HepG2 (cell line): ENCODE measurements at regions not wholly inside any gene's neighbourhood (a gene's known extent, or its start where the extent isn't known, plus 50 kb on each side); places are given as distances from the start of the nearest gene placed in this dataset.
"Not testable (repeated sequence)": the region's sequence is repeated elsewhere in the genome, so short reads cannot be mapped to it uniquely, and the experiment has no call there.

Source experiments
- ATAC-seq: fragments of 200-7000 bp; cut with Tn5 transposase; 3 replicates; pipeline ENCODE4 v1.9.1; 2020; ENCODE audit warnings: mild to moderate bottlenecking, moderate library complexity
- BruUV-seq: library from RNA; stranded (reverse); fragments of 400-500 nt; replicated peaks from 2 replicates; lab custom pipeline; 2021; lab: Mats Ljungman, UMichigan
- CTCF ChIA-PET: fragments of 300-600 bp; formaldehyde crosslinking; extraction: SDS; loops from one replicate; lab custom pipeline; 2021; ENCODE audit warnings: low total read pairs, inconsistent platforms, low intra/inter-chr PET ratio; lab: Yijun Ruan, JAX
- POLR2A ChIA-PET: fragments of 350-600 bp; sonication (Branson Sonifier 250); formaldehyde crosslinking; loops from one replicate; lab custom pipeline; 2020; ENCODE audit warnings: antibody characterized with exemption, inconsistent platforms; lab: Yijun Ruan, JAX
- DNase-seq: peaks from one replicate; pipeline ENCODE4 v3.0.0-alpha.2; 2015; ENCODE audit warnings: low spot score
- FAIRE-seq: peaks from 3 replicates; lab custom pipeline; 2011; peaks lifted over from hg19 to GRCh38; lab: Jason Lieb, UNC
- H2AFZ ChIP-seq: one replicate; pipeline ENCODE4 v1.6.1; 2011; ENCODE audit warnings: low read length, inconsistent platforms
- H3K27ac ChIP-seq: fragments of 300-600 bp; 3 replicates; pipeline ENCODE4 v1.8.0; 2011; ENCODE audit warnings: mixed run types, mild to moderate bottlenecking, mixed read lengths, low read length, inconsistent platforms; ENCODE audit not compliant: insufficient read depth; ENCODE audit errors: extremely low read length
- H3K27me3 ChIP-seq, 2 experiments: fragments of 200-600 bp in 1 of 2; 2 replicates in 1 of 2; 3 replicates in 1 of 2; pipeline versions ENCODE4 v1.6.0 to v1.8.0; 2011; ENCODE audit warnings: low read length in 2 of 2, mild to moderate bottlenecking in 2 of 2, moderate library complexity in 2 of 2, inconsistent platforms in 1 of 2; ENCODE audit not compliant: insufficient read depth in 2 of 2, control insufficient read depth in 1 of 2
- H3K36me3 ChIP-seq, 2 experiments: fragments of 200-600 bp in 1 of 2; replicated peaks in 1 of 2; 2 replicates in 1 of 2; 3 replicates in 1 of 2; pipeline versions ENCODE4 v1.5.1 to v1.8.0; 2011; ENCODE audit warnings: low read length in 2 of 2, inconsistent platforms in 1 of 2; ENCODE audit not compliant: insufficient read depth in 2 of 2, control insufficient read depth in 1 of 2
- H3K4me1 ChIP-seq: 2 replicates; pipeline ENCODE4 v1.5.1; 2012; ENCODE audit warnings: low read length, inconsistent platforms; ENCODE audit not compliant: insufficient read depth
- H3K4me2 ChIP-seq: 2 replicates; pipeline ENCODE4 v1.6.0; 2011; ENCODE audit warnings: low read depth, low read length, inconsistent platforms
- H3K4me3 ChIP-seq, 3 experiments: fragments of 200-600 bp in 1 of 3; sonication (generic), shearing (Covaris generic) in 1 of 3; replicated peaks in 1 of 3; 2 replicates each; pipeline ENCODE4 v1.5.1; 2011 to 2016; ENCODE audit warnings: low read length in 3 of 3, inconsistent platforms in 2 of 3, low read depth in 2 of 3, mild to moderate bottlenecking in 2 of 3, control low read depth in 1 of 3, mixed read lengths in 1 of 3; ENCODE audit not compliant: insufficient read depth in 1 of 3
- H3K79me2 ChIP-seq: one replicate; pipeline ENCODE4 v1.6.1; 2011; ENCODE audit warnings: low read length, inconsistent platforms; ENCODE audit not compliant: insufficient read depth
- H3K9ac ChIP-seq: 2 replicates; pipeline ENCODE4 v1.6.0; 2011; ENCODE audit warnings: mild to moderate bottlenecking, low read depth, low read length, inconsistent platforms; ENCODE audit not compliant: insufficient read depth
- H3K9me3 ChIP-seq: 2 replicates; pipeline ENCODE4 v1.5.1; 2012; ENCODE audit warnings: mild to moderate bottlenecking, low read length
- H4K20me1 ChIP-seq: 2 replicates; pipeline ENCODE4 v1.6.0; 2011; ENCODE audit warnings: inconsistent platforms, mild to moderate bottlenecking, low read length, moderate library complexity; ENCODE audit not compliant: insufficient read depth
- CREM ChIP-seq, 2 experiments: sonication (generic) in 1 of 2; formaldehyde crosslinking in 1 of 2; IDR thresholded peaks; 2 replicates each; pipeline versions ENCODE4 v1.4.0 to v1.6.1; 2016 to 2020; ENCODE audit warnings: antibody characterized with exemption in 1 of 2, mild to moderate bottlenecking in 1 of 2, missing genetic modification reagents in 1 of 2
- PHF8 ChIP-seq: sonication (generic); formaldehyde crosslinking; IDR thresholded peaks from 2 replicates; pipeline ENCODE4 v1.5.0; 2020; ENCODE audit warnings: missing genetic modification reagents
- REST ChIP-seq, 2 experiments: IDR thresholded peaks; 2 replicates each; pipeline ENCODE4 v1.6.1; 2011 to 2012; ENCODE audit warnings: low read length in 2 of 2, borderline replicate concordance in 1 of 2, low read depth in 1 of 2, mild to moderate bottlenecking in 1 of 2, moderate library complexity in 1 of 2
- SIN3A ChIP-seq: IDR thresholded peaks from 2 replicates; pipeline ENCODE4 v1.6.1; 2011; ENCODE audit warnings: low read depth, mild to moderate bottlenecking, control low read depth, low read length, borderline replicate concordance
- SMAD1 ChIP-seq: sonication (generic); formaldehyde crosslinking; IDR thresholded peaks from 2 replicates; pipeline ENCODE4 v1.4.0; 2020; ENCODE audit warnings: missing genetic modification reagents, low read depth, mild to moderate bottlenecking, borderline replicate concordance
- SRSF9 ChIP-seq: fragments of 200-400 bp; formaldehyde crosslinking; IDR thresholded peaks from 2 replicates; pipeline ENCODE4 v1.6.1; 2018; ENCODE audit warnings: borderline replicate concordance, mild to moderate bottlenecking, low read depth, low read length; ENCODE audit not compliant: insufficient read depth, poor library complexity, severe bottlenecking
- ZNF275 ChIP-seq: sonication (generic); formaldehyde crosslinking; IDR thresholded peaks from 2 replicates; pipeline ENCODE4 v1.8.0; 2022; ENCODE audit warnings: missing genetic modification reagents, mild to moderate bottlenecking, inconsistent platforms, borderline replicate concordance
- ZNF281 ChIP-seq: sonication (generic); formaldehyde crosslinking; IDR thresholded peaks from 2 replicates; pipeline ENCODE4 v1.4.0; 2020; ENCODE audit warnings: missing genetic modification reagents, borderline replicate concordance
- ZNF547 ChIP-seq: sonication (generic); formaldehyde crosslinking; IDR thresholded peaks from 2 replicates; pipeline ENCODE4 v1.5.1; 2020; ENCODE audit warnings: mild to moderate bottlenecking, missing genetic modification reagents
- ZNF780A ChIP-seq: sonication (generic); formaldehyde crosslinking; IDR thresholded peaks from 2 replicates; pipeline ENCODE4 v1.8.0; 2022; ENCODE audit warnings: mild to moderate bottlenecking, missing genetic modification reagents, moderate library complexity
- WGBS: methylation state at CpG from one replicate; pipeline ENCODE4 v1.1.6; 2017; ENCODE audit warnings: low lambda C conversion rate; 5-methylcytosine and 5-hydroxymethylcytosine counted together
- in situ Hi-C: cut with HindIII; loops from 2 replicates; pipeline ENCODE4 v1.10.0; 2017; ENCODE audit warnings: low pct_unique_long_range_greater_than_20kb; ENCODE audit not compliant: extremely low pct_ligation_motif_present
- intact Hi-C: fragments of 100-400 bp; cut with micrococcal nuclease; formaldehyde crosslinking; loops from one replicate; pipeline ENCODE4 v1.10.0; 2022; ENCODE audit not compliant: unreplicated experiment

- H3K27ac ChIP-seq, DNase-seq, H3K79me2 ChIP-seq, intact Hi-C loops, H3K4me3 ChIP-seq, BruUV-seq, H3K9ac ChIP-seq, CTCF ChIA-PET, H3K4me2 ChIP-seq, ATAC-seq, POLR2A ChIA-PET, H3K36me3 ChIP-seq, FAIRE-seq, H4K20me1 ChIP-seq, H3K4me1 ChIP-seq, in situ Hi-C loops, H2AFZ ChIP-seq, H3K27me3 ChIP-seq: not testable (repeated sequence)
- H3K9me3 ChIP-seq, result peaks cover 94% of the 10 kb centered on the region
- 76% methylated on average over 3 of the region's 3 CpGs for WGBS
These were observed 1505.9 kb downstream of the UQCRFS1 start for GRCh38 chr19:27707026-27707425.

DNA sequence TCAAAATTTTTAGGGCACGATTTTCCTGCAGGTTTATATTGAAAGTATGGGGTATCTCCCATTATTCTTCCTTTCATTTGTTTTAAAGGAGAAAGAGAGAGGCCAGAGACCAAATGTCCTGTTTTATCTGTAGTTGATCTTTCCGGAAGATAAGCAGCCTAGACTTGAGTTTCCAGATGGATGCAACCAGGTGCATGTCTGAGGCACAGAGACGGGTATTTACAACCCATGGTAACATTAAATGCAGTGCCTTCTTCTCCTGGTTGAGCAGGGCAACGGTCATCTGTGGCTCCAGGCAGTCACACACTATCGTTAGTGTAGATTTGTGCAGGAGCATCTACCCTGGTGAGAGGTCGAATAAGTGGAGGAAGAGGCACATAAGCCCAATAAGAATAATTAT lies 1507.1 kb downstream of the UQCRFS1 start:
- Histone ChIP-seq H3K27ac (no peak overlapping the region), H3K27me3 (no peaks in the 10 kb centered on the region), H2AFZ (no peak overlapping the region), H3K4me2 (no peak overlapping the region), H3K9ac (no peak overlapping the region), H3K9me3 (peaks cover 94% of the 10 kb centered on the region), H3K36me3 (no peaks in the 10 kb centered on the region), H3K4me1 (no peaks in the 10 kb centered on the region), H3K79me2 (no peaks in the 10 kb centered on the region), H3K4me3 (no peak overlapping the region), H4K20me1 (no peaks in the 10 kb centered on the region)
- no TSS peak for BruUV-seq
- in situ Hi-C loops (no loop called here), intact Hi-C loops (no loop called here)
- POLR2A ChIA-PET, result no interaction called here
- 2% methylated on average over 6 of the region's 6 CpGs for WGBS
- no peak for DNase-seq
- ATAC-seq, result no peak
- no peak for FAIRE-seq
- CTCF ChIA-PET, result no interaction called here
- no peak for TF ChIP-seq PHF8 (CRISPR knock-in tag)
- no peak for TF ChIP-seq ZNF547 (CRISPR knock-in tag)
- no peak for TF ChIP-seq CREM (IDR thresholded peaks at IDR 0.05)
- no peak for TF ChIP-seq CREM (CRISPR knock-in tag; IDR thresholded peaks at IDR 0.05)
- no peak for TF ChIP-seq ZNF275 (CRISPR knock-in tag)
- TF ChIP-seq SMAD1 (CRISPR knock-in tag), result no peak
- no peak for TF ChIP-seq SRSF9
- no peak for TF ChIP-seq REST (IDR thresholded peaks at IDR 0.05; ENCODE audit: borderline replicate concordance in 1 of 2, low read depth in 1 of 2, low read length in 2 of 2)
- TF ChIP-seq SIN3A, result no peak
- TF ChIP-seq ZNF281 (CRISPR knock-in tag), result no peak
- TF ChIP-seq ZNF780A (CRISPR knock-in tag), result no peak
